IPS DF 4.7 (cell line): ENCODE measurements at regions not wholly inside any gene's neighbourhood (a gene's known extent, or its start where the extent isn't known, plus 50 kb on each side); places are given as distances from the start of the nearest gene placed in this dataset.

ENCODE experiments used
- DNase-seq: peaks from one replicate; pipeline ENCODE4 v3.0.0-alpha.2; 2013; ENCODE audit warnings: low spot score; ENCODE audit errors: extremely low read depth

DNA sequence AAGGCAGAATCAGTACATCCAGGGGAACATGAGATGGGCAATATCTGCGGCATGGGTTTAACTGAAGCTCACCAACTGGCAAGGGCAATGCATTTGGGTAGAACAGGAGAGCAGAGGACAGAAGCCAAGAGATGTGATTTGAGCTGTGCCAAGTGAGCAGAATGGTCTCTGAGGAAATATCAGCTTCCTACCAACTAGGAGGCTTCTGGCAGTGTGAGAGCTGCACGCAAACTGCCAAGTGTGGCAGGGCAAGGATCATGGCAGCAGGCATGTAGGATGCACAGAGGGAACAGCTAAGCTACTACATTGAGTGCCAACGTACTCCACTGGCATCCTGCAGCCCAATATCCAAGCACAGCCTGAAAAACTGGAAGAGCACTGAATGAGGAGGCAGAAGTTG is 1036.5 kb downstream of the TUSC7 start:
- DNase-seq = no peak

DNA sequence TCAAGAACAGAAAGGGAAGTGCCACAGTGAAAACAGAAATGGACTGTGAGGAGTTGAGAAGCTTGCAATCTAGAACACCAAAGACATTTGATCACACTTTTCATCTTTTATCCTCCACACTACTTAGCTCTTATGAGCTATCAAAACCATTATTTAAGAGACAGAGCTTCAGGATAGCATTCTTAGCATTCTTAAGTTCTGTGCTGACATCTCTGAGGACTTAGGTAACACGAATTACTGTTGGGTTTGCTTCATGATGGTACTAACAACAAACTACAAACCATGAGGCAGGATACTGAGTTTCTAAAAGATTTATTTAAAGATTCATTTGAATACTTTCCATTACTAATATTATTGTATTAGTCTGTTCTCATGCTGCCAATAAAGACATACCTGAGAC is 1038.6 kb downstream of the TUSC7 start:
- DNase-seq = no peak

DNA sequence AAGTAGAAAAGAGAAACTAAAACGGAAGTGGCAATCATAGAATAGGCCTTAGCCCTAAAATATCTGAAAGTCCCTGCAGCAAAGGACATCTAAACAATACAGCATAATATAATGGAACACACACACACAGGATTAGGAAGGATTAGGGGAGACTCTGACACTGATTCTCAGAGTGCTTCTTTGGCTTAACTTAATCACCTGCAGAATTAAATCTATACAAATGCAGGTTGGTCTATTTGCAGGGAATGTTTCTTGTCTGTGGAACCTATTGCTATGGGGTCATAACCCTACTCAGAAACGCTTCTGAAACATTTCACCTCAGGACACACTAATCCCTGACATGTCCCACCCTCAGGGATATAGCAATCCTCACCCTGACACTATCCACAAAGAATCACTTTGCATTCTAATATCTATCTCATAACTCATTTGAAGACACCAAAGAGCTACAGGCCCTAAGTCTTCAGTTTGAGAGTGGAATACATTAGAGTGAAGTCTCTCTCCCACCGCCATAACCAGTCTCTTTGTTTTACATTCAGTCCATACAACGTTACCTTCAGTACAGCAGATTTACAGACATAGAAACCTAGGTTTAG is 1041.2 kb downstream of the TUSC7 start:
- no peak for DNase-seq

DNA sequence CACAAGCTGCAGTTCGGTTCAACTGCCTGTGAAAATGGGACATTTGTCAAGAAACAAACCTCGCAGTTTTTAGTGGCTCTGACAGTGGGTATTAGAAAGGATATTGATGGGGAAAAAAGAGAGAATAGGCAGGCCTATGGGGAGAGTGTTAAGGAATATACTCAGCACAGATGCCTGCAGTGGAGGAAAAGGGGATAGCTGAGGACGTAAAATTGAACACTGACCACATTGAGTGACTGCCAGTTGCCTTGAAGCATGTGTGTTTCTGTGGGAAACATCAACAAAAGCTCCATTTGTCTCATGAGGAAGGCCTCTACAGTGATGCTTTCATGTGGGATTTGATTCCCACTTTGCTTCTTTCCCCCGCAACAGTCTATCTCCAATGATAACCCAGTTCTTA is 1042.1 kb downstream of the TUSC7 start:
- no peak for DNase-seq

DNA sequence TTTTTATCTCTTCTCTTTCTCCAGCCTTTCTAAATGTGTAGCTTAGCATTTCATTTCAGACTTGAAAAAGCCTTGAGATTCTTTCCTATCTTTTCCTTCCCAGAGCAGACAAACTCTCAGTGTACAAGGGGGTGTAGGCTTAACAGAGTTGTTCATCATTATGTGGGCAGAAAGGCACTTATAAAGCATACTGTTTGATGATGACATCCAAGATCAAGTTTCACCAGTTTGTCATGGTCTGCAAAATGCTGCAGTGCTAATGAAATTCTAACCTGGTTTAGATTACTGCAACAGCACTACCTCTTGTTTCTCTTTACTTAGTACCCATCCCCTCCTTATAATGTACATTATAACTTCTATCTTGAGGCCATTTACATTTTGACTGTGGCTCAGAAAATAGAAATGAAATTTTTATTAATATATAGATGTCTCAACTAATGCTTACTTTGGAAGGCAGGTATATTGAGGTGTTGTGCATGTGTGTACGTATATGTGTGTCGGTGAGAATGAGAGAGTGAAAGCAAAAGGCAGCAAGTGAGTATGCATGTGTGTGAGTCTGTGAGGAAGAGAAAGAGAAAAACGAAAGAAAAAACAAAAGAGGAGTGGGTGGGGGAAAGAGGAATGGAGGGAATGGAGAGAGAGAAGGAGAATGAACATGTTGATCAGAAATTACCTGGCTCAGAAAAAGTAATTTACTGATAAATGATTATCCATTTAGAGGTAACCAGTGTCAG is 1043.6 kb downstream of the TUSC7 start:
- no peak for DNase-seq

DNA sequence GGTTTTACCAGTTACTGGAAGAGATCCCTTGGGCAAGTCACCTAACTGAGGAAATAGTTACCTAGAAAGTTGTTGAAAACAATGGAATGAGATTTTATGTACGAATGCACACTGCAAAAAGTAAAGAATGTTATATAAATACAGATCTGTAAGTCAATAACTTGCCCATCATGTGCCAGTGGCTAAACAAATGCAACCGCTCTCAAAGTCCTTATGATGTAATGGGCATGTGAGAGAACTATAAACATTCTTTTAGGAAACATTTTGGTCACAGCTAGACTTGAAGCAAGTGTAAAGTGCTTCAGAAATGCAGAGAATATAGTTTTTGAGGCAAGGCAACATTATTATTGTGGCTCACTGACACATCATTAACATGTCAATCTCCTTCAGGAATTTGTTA is 1044.5 kb downstream of the TUSC7 start:
- no peak for DNase-seq

DNA sequence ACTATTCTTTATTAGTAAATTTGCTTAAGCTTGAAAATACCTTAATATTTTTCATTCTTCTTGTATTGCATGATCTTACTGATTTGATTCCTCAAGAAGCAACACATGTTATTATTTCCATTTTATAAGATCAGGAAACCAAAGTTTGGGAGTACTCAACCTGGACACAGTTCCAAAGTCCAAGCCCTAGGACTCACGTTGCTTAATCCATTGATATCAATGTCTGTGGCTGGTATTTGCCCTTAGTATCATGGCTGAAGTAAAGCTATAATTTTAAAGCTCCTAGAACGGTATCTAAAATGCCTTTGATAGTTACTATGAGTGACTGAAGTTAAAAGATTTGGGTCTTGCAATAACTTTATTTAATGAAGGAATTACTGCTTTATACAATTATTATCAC is 1045.3 kb downstream of the TUSC7 start:
- no peak for DNase-seq

DNA sequence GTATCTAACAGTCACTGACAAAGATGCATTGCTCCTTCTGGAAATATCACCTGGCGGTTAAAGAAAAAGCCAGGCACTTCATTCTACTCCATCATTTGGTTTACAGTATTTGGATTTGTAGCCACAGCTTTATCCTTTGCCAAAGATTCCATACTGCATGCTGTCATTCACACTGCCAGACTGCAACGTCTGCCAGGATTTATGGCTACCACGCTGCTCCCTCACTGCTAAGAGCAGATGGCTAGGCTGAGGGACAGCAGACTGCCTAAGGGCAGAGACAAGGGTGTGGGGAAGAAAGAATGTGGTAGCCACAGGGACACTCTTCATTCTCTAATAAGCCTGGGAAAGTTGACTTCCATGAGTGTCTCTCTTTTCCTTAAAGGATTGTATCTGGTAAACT is 1047.0 kb downstream of the TUSC7 start:
- DNase-seq = no peak

DNA sequence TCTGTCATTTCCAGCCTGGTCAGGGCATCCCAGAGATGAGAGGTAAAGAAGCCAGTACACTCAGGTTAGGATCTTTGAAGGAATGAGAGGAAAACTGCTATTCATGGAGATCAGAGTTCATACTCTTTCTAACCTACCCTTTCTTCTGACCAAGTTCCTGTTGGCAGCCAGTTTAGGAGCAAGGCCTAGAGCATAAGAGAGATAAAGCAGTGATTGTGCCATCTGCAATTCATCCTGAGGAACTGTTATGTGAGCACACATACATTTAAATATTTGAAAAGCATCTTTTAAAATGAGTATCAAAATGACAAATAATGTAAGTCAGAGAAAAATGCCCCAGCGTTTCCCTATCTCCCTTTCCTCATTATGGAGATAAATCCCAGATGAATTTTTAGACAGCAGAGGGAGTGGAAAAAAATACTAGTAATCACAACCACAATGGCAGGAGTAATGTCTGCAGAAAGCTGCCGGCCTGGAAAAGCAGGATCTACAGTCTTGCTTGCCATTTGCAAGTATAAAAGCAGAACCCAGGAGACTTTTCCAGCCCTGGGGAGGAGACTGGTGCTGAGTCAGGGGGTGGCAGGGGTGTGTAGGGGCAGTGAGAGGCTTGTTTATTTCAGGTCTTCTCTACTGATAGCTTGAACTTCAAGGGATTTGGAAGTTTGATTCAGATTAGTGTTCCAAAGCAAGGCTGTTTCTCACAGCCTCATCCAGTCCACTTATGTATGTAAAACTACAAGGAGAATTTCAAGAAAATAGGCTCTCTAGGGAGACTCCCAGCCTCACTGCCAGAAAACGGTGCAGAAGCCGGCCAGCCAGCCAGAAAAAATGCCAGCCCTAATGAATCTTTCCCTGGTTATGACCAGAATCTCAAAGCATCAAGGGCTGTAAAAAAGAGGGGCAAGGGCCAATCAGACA is 1052.4 kb downstream of the TUSC7 start:
- no peak for DNase-seq

DNA sequence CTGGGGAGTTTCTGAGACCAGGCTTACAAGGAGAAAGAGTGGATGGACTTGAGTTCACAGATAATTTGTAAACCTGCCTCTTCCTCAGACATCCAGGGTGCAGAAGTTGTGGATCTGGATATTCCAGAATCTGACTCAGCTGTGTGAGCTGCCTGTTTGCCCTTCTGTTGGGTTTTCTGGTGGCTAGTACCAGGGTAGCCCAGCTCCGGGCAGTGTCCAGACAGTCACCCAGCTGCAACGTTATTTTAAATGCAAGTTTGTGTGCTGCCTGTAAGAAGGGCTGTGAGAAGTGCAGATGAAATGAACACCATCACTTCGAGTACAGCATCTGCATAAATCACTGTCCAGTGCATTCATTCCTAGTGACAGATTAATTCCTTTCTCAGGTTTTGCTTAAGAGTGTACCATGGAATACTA is 1053.0 kb downstream of the TUSC7 start:
- no peak for DNase-seq

DNA sequence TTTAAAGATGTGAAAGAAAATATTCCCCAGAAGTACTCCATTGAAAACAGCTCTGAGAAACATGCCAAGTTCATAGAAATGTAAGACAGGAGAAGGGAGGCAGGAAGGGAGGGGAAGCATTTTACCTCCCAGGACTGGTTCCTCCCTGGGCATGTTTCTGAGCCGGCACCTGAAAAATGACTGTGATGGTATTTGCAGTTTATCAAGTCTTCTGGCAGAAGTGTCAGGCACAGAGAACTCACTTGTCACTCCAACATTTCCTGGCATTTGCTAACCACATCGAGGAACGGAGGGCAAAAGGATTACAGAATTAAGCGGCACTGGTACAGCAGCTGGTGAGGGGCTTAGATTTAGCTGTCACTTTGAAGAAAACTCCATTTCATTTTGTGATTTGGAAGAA is 1054.0 kb downstream of the TUSC7 start:
- no peak for DNase-seq

DNA sequence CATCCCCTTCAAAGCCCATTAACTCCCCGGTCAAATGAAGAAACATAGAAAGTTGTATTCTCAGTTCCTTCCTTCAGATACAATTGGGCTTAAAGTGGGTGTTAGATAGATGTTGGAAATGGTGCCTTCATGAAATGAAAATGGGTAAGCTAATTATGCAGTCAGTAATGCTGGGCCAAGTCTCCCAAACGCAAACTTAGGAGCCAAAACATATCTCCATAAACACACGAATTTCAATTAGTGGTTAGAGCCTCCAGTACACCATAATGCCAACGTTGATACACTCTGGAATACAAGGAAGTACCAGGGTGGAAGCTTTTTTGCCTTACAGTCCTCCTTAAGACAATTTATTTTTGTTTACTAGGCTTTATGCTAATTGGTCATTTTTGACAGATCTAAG is 1059.0 kb downstream of the TUSC7 start:
- no peak for DNase-seq

DNA sequence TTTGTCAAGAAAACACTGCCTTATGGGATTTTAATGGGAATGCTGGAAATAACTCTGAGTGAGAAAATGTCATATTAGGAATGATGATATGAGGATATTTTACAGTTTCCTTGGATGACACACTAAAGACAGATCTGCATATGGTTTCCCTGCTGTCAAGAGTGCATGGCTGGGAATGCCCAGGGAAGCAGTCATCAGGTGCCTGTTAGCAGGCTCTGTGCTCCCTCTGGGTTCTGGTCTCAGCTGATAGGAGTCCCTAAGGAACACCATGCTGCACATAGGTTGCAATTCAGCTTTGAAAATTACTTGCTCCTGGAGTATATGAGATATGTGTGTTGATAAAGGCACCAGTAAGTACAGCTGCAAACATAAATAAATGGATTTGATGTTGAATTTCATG is 1064.6 kb downstream of the TUSC7 start:
- no peak for DNase-seq

DNA sequence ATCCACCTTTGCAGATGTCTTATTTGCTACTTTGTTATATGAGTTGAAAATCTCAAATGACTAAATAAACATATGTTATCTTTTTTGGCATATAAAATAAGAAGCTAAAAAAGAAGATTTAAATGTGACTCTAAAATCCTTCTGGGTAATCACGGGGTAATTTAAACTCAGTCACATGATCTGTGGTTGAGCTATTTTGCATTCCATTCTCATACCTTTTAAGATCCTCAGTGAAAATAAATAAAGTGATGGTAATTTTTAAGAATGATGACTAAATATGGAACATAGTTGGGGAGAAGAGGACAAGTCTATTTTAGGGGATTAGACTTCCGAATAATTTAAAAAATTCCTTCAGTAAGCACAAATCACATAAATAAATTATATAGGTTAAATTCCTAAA is 1076.8 kb downstream of the TUSC7 start:
- no peak for DNase-seq

DNA sequence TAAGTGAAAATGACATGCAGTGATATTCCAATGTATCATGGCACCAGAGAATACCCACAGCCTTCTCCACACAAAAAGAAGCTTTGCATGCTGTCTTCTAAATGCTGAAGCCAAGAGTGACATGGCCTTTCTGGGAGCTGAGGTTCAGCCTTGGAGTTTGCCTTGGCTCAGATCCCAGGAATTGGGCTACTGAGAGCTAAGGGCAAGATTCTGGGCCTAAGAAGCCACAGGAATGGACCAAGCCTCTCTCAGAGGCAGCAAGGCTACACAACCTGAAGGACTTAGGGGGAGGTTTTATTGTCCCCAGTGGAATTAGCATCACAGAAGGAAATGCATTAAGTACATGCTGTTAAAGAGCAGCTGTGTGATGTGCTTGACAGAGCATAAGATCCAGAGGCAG is 1078.5 kb downstream of the TUSC7 start:
- DNase-seq = no peak

DNA sequence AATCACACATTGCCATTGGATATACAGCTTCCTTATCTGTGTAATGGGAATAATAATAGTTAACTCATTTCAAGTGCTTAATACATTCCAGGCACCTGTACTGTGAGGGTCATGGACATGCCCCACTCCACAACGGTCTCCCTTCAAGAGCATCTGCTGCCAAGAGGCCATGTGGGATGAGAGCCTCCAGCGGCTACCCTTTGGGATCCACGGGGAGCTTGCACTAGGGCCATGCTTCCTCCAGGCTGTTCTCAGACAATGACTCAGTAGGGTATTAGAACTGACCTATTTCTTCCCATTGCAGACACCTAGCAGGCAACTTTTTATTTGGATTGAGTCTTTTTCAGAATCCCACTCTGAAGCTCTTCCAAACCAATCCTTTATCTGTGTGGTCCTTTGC is 1078.9 kb downstream of the TUSC7 start:
- DNase-seq = no peak

DNA sequence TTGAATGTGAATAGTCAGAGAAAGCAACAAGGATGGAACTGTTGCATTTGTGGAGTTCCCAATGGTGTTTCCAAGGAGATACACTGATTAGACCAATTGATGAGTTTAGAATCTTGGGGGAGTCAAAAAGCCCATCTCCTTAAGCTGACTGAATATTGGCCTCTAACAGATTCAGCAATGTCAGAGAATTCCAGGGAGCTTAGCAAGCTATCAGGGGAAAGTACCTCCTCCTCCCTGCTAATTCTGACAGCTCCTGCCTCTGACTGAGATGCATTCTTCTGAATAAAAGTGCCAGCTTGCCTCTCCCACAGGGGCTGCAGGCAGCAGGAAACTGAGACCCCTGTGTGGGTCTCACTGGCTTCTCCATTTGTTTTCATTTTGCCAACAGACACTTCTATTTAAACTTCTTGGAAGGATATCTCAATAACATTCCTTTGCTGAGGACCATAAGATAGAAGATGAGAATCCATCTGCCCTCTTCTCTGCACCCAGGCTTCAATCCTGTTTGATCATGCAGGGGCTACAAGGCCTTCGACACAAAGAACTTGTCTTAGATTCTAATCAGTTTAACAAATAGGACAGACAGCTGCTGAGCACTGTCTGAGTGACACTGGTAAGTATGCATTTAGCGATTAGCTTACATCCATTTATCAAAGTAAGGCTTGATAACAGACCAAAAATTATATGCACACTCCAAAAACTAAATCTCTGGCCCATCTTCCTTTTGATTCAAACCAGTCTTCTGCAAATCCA is 1080.8 kb downstream of the TUSC7 start:
- no peak for DNase-seq

DNA sequence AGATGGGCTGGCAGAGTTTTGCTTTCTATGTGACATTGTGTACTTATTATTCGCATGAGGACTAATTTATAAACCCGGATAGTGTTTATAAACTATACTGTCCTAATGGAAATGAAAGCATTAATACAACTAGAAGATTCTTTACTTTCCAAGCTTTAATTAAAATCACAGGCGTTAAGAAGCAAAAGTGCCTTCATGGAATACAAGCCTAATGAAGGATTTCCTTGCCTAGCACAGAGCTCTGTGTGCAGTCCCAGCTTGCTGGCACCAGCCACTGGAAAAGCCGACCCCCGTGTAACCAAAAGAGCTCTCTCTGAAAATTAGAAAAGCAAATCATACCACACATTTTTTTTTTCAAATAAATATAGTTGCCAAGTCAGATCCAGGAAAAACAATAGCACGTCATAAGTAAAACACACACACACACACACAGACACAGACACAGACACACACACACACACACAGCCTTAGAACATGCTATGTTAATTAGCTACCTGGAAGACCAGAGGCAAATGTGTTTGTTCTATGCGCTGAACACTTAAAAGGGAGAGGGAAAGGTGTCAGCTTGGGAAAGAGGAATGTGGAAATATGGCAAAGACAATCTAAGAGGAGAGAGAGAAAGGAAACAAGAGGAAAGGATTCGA is 1084.2 kb downstream of the TUSC7 start:
- no peak for DNase-seq

DNA sequence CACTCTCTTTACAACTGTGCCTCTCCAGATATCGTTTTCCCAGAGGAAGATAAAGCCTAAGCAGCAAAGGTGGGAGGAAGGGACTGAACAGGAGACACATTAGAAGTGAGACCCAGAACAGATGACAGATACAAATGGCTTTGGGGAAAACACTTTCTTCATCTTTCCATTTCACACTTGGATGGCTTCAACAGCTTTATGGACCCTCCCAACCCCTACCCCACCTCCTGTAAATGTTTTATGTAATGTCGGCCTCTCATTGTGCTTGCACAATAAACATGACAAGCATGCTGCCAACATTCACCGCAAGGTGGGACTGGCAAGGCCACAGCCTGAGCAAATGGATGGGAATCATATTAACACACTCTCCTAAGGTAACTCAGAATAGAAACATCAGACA is 1088.6 kb downstream of the TUSC7 start:
- DNase-seq = no peak

DNA sequence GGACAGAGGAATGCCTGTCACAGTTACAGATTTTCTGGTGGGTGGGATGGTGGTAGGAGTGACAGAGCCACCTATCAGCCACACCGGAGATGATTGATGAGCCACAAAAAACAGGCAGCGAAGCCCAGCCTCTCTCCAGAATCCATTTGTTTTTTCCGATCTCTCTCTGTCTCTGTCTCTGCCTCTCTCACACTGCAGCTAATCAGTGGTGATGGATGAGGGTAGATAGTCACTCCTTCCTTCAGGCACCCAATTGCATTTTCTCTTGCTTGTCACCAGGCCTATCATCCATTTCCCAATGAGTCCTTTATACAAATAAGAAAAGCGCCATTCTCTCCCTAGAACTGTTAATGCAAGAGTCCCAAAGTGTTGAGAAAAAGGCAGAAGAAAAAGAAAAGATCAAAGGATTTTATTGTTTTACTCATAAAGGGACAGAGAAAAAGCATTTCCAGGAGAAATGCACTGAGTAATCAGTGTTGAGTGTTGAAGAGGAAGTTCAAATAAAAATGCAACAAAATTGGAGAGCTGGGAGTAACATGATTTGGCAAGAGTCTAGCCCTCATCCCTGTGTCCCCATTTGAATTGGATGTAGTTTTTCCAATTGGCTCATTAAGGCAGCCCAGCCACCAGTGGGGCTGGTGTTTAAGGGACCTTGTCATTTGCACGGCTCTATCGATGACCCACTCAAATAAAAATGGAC is 1089.3 kb downstream of the TUSC7 start:
- no peak for DNase-seq

DNA sequence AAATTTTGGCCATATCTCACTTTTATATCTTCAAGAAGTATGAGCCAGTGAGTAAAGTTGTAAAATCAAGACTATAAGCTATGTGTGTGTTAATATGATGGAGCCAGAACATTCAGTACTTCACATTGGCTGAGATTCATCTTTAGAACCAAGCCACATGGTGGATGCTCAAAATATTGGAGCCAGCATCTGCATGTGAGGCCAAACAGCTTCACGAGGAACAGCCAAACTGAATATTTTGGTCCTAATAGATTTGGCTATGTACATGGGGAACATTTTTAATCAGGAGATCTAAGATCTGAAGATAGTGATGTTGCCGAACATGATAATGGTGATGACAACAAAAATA is 1089.8 kb downstream of the TUSC7 start:
- DNase-seq = no peak
